Left kidney (tissue), 1 donor: ENCODE measurements at regions not wholly inside any gene's neighbourhood (a gene's known extent, or its start where the extent isn't known, plus 50 kb on each side); places are given as distances from the start of the nearest gene placed in this dataset.

Source experiments
- DNase-seq: peaks from one replicate; pipeline ENCODE4 v3.0.0-alpha.2; 2013

- no peak for DNase-seq
These were observed 930.9 kb upstream of the CDH8 start for GRCh38 chr16:62967163-62967562.

GRCh38 chr16:62966626-62967025 lies 930.4 kb upstream of the CDH8 start:
- DNase-seq, result no peak

GRCh38 chr16:62965831-62966230 lies 929.6 kb upstream of the CDH8 start:
- DNase-seq, result no peak

- no peak for DNase-seq
These were observed 927.6 kb upstream of the CDH8 start for GRCh38 chr16:62963846-62964245.

- no peak for DNase-seq
These were observed 918.8 kb upstream of the CDH8 start for GRCh38 chr16:62955033-62955349.

GRCh38 chr16:62954144-62955032 lies 918.1 kb upstream of the CDH8 start:
- no peak for DNase-seq

GRCh38 chr16:62950351-62950750 lies 914.1 kb upstream of the CDH8 start:
- no peak for DNase-seq

- no peak for DNase-seq
These were observed 904.3 kb upstream of the CDH8 start for GRCh38 chr16:62940569-62940968.

- DNase-seq, result no peak
These were observed 903.4 kb upstream of the CDH8 start for GRCh38 chr16:62939687-62940086.

- no peak for DNase-seq
These were observed 897.7 kb upstream of the CDH8 start for GRCh38 chr16:62933929-62934328.

GRCh38 chr16:62929593-62929992 lies 893.4 kb upstream of the CDH8 start:
- no peak for DNase-seq

- no peak for DNase-seq
These were observed 890.9 kb upstream of the CDH8 start for GRCh38 chr16:62927122-62927521.

GRCh38 chr16:62926121-62926801 lies 890.0 kb upstream of the CDH8 start:
- no peak for DNase-seq

- no peak for DNase-seq
These were observed 885.7 kb upstream of the CDH8 start for GRCh38 chr16:62921904-62922303.

- DNase-seq, result no peak
These were observed 877.7 kb upstream of the CDH8 start for GRCh38 chr16:62913924-62914323.

- DNase-seq, result no peak
These were observed 877.1 kb upstream of the CDH8 start for GRCh38 chr16:62913333-62913732.

- DNase-seq, result no peak
These were observed 873.4 kb upstream of the CDH8 start for GRCh38 chr16:62909597-62909996.

GRCh38 chr16:62907562-62907961 lies 871.3 kb upstream of the CDH8 start:
- no peak for DNase-seq

GRCh38 chr16:62903961-62904502 lies 867.8 kb upstream of the CDH8 start:
- DNase-seq, result no peak

GRCh38 chr16:62899737-62900136 lies 863.5 kb upstream of the CDH8 start:
- DNase-seq, result no peak

- no peak for DNase-seq
These were observed 852.9 kb upstream of the CDH8 start for GRCh38 chr16:62889097-62889496.

GRCh38 chr16:62883509-62883908 lies 847.3 kb upstream of the CDH8 start:
- no peak for DNase-seq

GRCh38 chr16:62882552-62883221 lies 846.4 kb upstream of the CDH8 start:
- DNase-seq, result no peak
